Endothelial cell (in vitro differentiated cells): ENCODE measurements at regions not wholly inside any gene's neighbourhood (a gene's known extent, or its start where the extent isn't known, plus 50 kb on each side); places are given as distances from the start of the nearest gene placed in this dataset.

Source experiments
- DNase-seq: peaks from one replicate; pipeline ENCODE4 v3.0.0; 2021; ENCODE audit warnings: low spot score
- H3K27ac Mint-ChIP-seq: one replicate; pipeline ENCODE4 v1.8.0; 2021; ENCODE audit warnings: mixed read lengths, inconsistent platforms; ENCODE audit not compliant: unreplicated experiment
- H3K27me3 Mint-ChIP-seq: one replicate; pipeline ENCODE4 v1.8.0; 2021; ENCODE audit warnings: mild to moderate bottlenecking, moderate library complexity, mixed read lengths, inconsistent platforms; ENCODE audit not compliant: unreplicated experiment
- H3K36me3 Mint-ChIP-seq: one replicate; pipeline ENCODE4 v1.8.0; 2021; ENCODE audit warnings: mild to moderate bottlenecking, low read depth, mixed read lengths, inconsistent platforms; ENCODE audit not compliant: unreplicated experiment
- H3K4me1 Mint-ChIP-seq: one replicate; pipeline ENCODE4 v1.8.0; 2021; ENCODE audit warnings: mild to moderate bottlenecking, mixed read lengths, inconsistent platforms; ENCODE audit not compliant: unreplicated experiment
- H3K4me3 Mint-ChIP-seq: one replicate; pipeline ENCODE4 v1.8.0; 2021; ENCODE audit warnings: mild to moderate bottlenecking, mixed read lengths, inconsistent platforms; ENCODE audit not compliant: unreplicated experiment
- H3K9me3 Mint-ChIP-seq: one replicate; pipeline ENCODE4 v1.8.0; 2021; ENCODE audit warnings: mixed read lengths, inconsistent platforms; ENCODE audit not compliant: unreplicated experiment
- TF ChIP-seq, protein P1 (sequence below): fragments of 200-600 bp; sonication (generic); IDR thresholded peaks from one replicate; pipeline ENCODE4 v1.5.0; 2021; ENCODE audit warnings: antibody characterized with exemption; ENCODE audit not compliant: unreplicated experiment

DNA sequence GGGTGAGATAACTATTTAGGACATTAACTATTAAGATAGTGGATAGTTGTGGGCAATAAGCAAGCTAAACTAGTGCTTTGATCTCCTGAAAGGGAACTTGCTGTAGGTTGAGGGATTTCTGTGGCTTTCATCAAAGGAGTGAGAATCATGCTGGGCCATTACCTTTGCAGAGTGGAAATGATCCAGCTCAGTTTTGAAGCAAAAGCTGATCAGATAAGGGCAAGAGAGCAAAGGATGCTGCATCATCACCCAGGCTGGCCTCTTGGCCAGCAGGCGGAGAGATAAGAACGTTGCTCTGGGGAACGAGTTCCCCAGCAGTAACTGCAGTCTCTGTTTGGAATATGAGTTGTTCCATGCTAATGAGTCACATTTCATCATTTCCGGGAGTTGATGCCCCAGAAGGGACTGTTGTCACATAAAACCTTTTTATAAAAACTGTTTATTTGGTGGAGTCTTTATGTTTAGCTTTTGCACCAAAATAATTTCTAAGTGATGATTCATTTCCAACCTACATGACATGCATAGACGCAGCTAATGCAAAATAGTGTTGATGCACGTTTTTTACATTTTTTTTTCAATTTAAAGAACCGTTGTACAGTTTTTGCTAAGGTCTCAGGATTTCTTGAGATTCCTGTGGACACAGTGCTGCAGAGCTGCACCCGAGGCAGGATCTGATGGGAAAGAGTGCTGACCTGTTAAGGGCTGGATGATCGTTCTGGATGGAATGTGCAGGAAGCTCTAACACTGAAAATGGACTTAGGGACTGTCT, 99.3 kb downstream of the ACTBL2 start:
- no peak overlapping the region for H3K27ac Mint-ChIP-seq
- no peak overlapping the region for H3K4me3 Mint-ChIP-seq
- DNase-seq: no peak
- H3K36me3 Mint-ChIP-seq: no peaks in the 10 kb centered on the region
- no peaks in the 10 kb centered on the region for H3K27me3 Mint-ChIP-seq
- TF ChIP-seq, protein P1, sequence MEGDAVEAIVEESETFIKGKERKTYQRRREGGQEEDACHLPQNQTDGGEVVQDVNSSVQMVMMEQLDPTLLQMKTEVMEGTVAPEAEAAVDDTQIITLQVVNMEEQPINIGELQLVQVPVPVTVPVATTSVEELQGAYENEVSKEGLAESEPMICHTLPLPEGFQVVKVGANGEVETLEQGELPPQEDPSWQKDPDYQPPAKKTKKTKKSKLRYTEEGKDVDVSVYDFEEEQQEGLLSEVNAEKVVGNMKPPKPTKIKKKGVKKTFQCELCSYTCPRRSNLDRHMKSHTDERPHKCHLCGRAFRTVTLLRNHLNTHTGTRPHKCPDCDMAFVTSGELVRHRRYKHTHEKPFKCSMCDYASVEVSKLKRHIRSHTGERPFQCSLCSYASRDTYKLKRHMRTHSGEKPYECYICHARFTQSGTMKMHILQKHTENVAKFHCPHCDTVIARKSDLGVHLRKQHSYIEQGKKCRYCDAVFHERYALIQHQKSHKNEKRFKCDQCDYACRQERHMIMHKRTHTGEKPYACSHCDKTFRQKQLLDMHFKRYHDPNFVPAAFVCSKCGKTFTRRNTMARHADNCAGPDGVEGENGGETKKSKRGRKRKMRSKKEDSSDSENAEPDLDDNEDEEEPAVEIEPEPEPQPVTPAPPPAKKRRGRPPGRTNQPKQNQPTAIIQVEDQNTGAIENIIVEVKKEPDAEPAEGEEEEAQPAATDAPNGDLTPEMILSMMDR: no peak
- no peaks in the 10 kb centered on the region for H3K9me3 Mint-ChIP-seq
- H3K4me1 Mint-ChIP-seq: peaks cover 2% of the 10 kb centered on the region

GRCh38 chr5:57382655-57383054, 100.0 kb downstream of the ACTBL2 start:
- Mint-ChIP-seq H3K27ac (no peak overlapping the region), H3K4me3 (no peak overlapping the region), H3K36me3 (no peaks in the 10 kb centered on the region), H3K27me3 (no peaks in the 10 kb centered on the region), H3K4me1 (peaks cover 2% of the 10 kb centered on the region), H3K9me3 (no peaks in the 10 kb centered on the region)
- DNase-seq: no peak
- TF ChIP-seq, protein P1: no peak

DNA sequence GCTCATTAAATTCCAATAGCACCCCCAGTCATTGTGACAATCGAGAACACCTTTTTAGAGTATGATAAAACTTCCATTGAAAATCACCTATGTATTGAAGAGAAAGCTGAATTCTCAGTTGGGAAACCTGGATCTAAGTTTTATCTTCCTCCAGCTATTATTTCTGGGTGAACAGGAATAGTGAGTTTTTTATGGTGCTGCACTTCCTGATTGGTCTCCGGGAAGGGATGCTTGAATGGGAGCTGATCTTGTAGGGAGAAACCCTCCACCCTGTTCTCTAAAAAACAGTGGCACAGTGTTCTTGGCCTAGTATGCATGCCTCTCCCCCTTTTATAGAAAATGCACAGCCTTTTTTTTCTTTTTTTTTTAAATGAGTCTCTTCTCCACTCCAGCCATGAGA, 112.2 kb downstream of the ACTBL2 start:
- Mint-ChIP-seq H3K27ac (no peak overlapping the region), H3K4me3 (no peak overlapping the region)
- DNase-seq: no peak

GRCh38 chr5:57368010-57368409, 114.6 kb downstream of the ACTBL2 start:
- Mint-ChIP-seq H3K27me3 (no peaks in the 10 kb centered on the region), H3K4me3 (no peak overlapping the region), H3K4me1 (no peaks in the 10 kb centered on the region), H3K27ac (no peak overlapping the region), H3K9me3 (no peaks in the 10 kb centered on the region), H3K36me3 (no peaks in the 10 kb centered on the region)
- DNase-seq: no peak
- TF ChIP-seq, protein P1: no peak

More for the DNA sequence above, 112.2 kb downstream of the ACTBL2 start:
- H3K27me3 Mint-ChIP-seq: no peaks in the 10 kb centered on the region
- TF ChIP-seq, protein P1: no peak
- H3K36me3 Mint-ChIP-seq: no peaks in the 10 kb centered on the region
- no peaks in the 10 kb centered on the region for H3K4me1 Mint-ChIP-seq
- no peaks in the 10 kb centered on the region for H3K9me3 Mint-ChIP-seq

- Mint-ChIP-seq H3K27ac (no peak overlapping the region), H3K27me3 (no peaks in the 10 kb centered on the region), H3K36me3 (no peaks in the 10 kb centered on the region), H3K4me3 (no peak overlapping the region), H3K4me1 (no peaks in the 10 kb centered on the region), H3K9me3 (no peaks in the 10 kb centered on the region)
- DNase-seq: no peak
- TF ChIP-seq, protein P1: no peak
Observed at GRCh38 chr5:57366744-57367143, 115.9 kb downstream of the ACTBL2 start.
